ENCODE measurements at regions not wholly inside any gene's neighbourhood (a gene's known extent, or its start where the extent isn't known, plus 50 kb on each side); places are given as distances from the start of the nearest gene placed in this dataset.
A peak's percentile ranks its signal among the peaks of the same experiment; 100 is the strongest.

GRCh38 chr12:75933101-75933500 lies 98.5 kb downstream of the PHLDA1 start:
- H3K36me3 Mint-ChIP-seq (ENCODE audit: low read depth), result no peaks in the 10 kb centered on the region
- no peak for DNase-seq
- no peaks in the 10 kb centered on the region for H3K27me3 Mint-ChIP-seq
- no peaks in the 10 kb centered on the region for H3K9me3 Mint-ChIP-seq
- peaks cover 42% of the 10 kb centered on the region for H3K4me1 Mint-ChIP-seq (ENCODE audit: low read depth)
- H3K4me3 Mint-ChIP-seq, result no peak overlapping the region
- peak overlapping the region; percentile 87 for H3K27ac Mint-ChIP-seq

GRCh38 chr12:75932241-75932640 lies 99.3 kb downstream of the PHLDA1 start:
- H3K27ac Mint-ChIP-seq, result no peak overlapping the region
- DNase-seq, result no peak
- H3K27me3 Mint-ChIP-seq, result no peaks in the 10 kb centered on the region
- H3K36me3 Mint-ChIP-seq (ENCODE audit: low read depth), result no peaks in the 10 kb centered on the region
- no peak overlapping the region for H3K4me3 Mint-ChIP-seq
- H3K4me1 Mint-ChIP-seq (ENCODE audit: low read depth), result peaks cover 42% of the 10 kb centered on the region
- H3K9me3 Mint-ChIP-seq, result peaks cover 4% of the 10 kb centered on the region

- H3K27me3 Mint-ChIP-seq, result peaks cover 2% of the 10 kb centered on the region
- H3K9me3 Mint-ChIP-seq, result peaks cover 33% of the 10 kb centered on the region
- peaks cover 4% of the 10 kb centered on the region for H3K36me3 Mint-ChIP-seq (ENCODE audit: low read depth)
- no peak overlapping the region for H3K27ac Mint-ChIP-seq
- peaks cover 15% of the 10 kb centered on the region for H3K4me1 Mint-ChIP-seq (ENCODE audit: low read depth)
- no peak for DNase-seq
- no peak overlapping the region for H3K4me3 Mint-ChIP-seq
These were observed 107.5 kb downstream of the PHLDA1 start for GRCh38 chr12:75923964-75924666.

GRCh38 chr12:75922944-75923642 lies 108.5 kb downstream of the PHLDA1 start:
- DNase-seq, result no peak
- H3K4me1 Mint-ChIP-seq (ENCODE audit: low read depth), result peaks cover 14% of the 10 kb centered on the region
- peaks cover 4% of the 10 kb centered on the region for H3K36me3 Mint-ChIP-seq (ENCODE audit: low read depth)
- H3K27me3 Mint-ChIP-seq, result peaks cover 2% of the 10 kb centered on the region
- peaks cover 33% of the 10 kb centered on the region for H3K9me3 Mint-ChIP-seq
- H3K27ac Mint-ChIP-seq, result no peak overlapping the region
- no peak overlapping the region for H3K4me3 Mint-ChIP-seq

GRCh38 chr12:75921622-75922289 lies 109.8 kb downstream of the PHLDA1 start:
- peaks cover 28% of the 10 kb centered on the region for H3K9me3 Mint-ChIP-seq
- peaks cover 4% of the 10 kb centered on the region for H3K36me3 Mint-ChIP-seq (ENCODE audit: low read depth)
- no peak for DNase-seq
- H3K4me1 Mint-ChIP-seq (ENCODE audit: low read depth), result peaks cover 23% of the 10 kb centered on the region
- H3K27me3 Mint-ChIP-seq, result peaks cover 2% of the 10 kb centered on the region
- no peak overlapping the region for H3K27ac Mint-ChIP-seq
- H3K4me3 Mint-ChIP-seq, result no peak overlapping the region

- Mint-ChIP-seq H3K4me3 (no peak overlapping the region), H3K9me3 (peaks cover 2% of the 10 kb centered on the region), H3K27me3 (no peaks in the 10 kb centered on the region), H3K36me3 (ENCODE audit: low read depth) (no peaks in the 10 kb centered on the region), H3K27ac (no peak overlapping the region), H3K4me1 (ENCODE audit: low read depth) (peaks cover 38% of the 10 kb centered on the region)
- DNase-seq, result no peak
These were observed 113.9 kb downstream of the PHLDA1 start for GRCh38 chr12:75917715-75918114.

- no peak for DNase-seq
- H3K4me3 Mint-ChIP-seq, result no peak overlapping the region
- H3K27me3 Mint-ChIP-seq, result no peaks in the 10 kb centered on the region
These were observed 114.5 kb downstream of the PHLDA1 start for GRCh38 chr12:75917083-75917482.

GRCh38 chr12:75913502-75914351 lies 117.8 kb downstream of the PHLDA1 start:
- Mint-ChIP-seq H3K27me3 (peaks cover 2% of the 10 kb centered on the region), H3K4me1 (ENCODE audit: low read depth) (peaks cover 42% of the 10 kb centered on the region), H3K36me3 (ENCODE audit: low read depth) (no peaks in the 10 kb centered on the region), H3K27ac (peak overlapping the region; percentile 86), H3K9me3 (no peaks in the 10 kb centered on the region), H3K4me3 (no peak overlapping the region)
- peak; percentile 69 for DNase-seq

More at GRCh38 chr12:75917083-75917482, 114.5 kb downstream of the PHLDA1 start:
- peaks cover 37% of the 10 kb centered on the region for H3K4me1 Mint-ChIP-seq (ENCODE audit: low read depth)
- no peaks in the 10 kb centered on the region for H3K36me3 Mint-ChIP-seq (ENCODE audit: low read depth)
- no peaks in the 10 kb centered on the region for H3K9me3 Mint-ChIP-seq
- H3K27ac Mint-ChIP-seq, result no peak overlapping the region

- H3K4me3 Mint-ChIP-seq, result no peak overlapping the region
- no peaks in the 10 kb centered on the region for H3K9me3 Mint-ChIP-seq
- H3K27ac Mint-ChIP-seq, result no peak overlapping the region
- H3K36me3 Mint-ChIP-seq (ENCODE audit: low read depth), result no peaks in the 10 kb centered on the region
- DNase-seq, result no peak
- H3K4me1 Mint-ChIP-seq (ENCODE audit: low read depth), result peaks cover 27% of the 10 kb centered on the region
- H3K27me3 Mint-ChIP-seq, result peaks cover 3% of the 10 kb centered on the region
These were observed 121.6 kb downstream of the PHLDA1 start for GRCh38 chr12:75909714-75910656.

- peaks cover 3% of the 10 kb centered on the region for H3K27me3 Mint-ChIP-seq
- peaks cover 21% of the 10 kb centered on the region for H3K4me1 Mint-ChIP-seq (ENCODE audit: low read depth)
- no peak for DNase-seq
- H3K4me3 Mint-ChIP-seq, result no peak overlapping the region
- no peaks in the 10 kb centered on the region for H3K9me3 Mint-ChIP-seq
- no peaks in the 10 kb centered on the region for H3K36me3 Mint-ChIP-seq (ENCODE audit: low read depth)
- H3K27ac Mint-ChIP-seq, result no peak overlapping the region
These were observed 122.5 kb downstream of the PHLDA1 start for GRCh38 chr12:75908961-75909605.

- DNase-seq, result no peak
- no peak overlapping the region for H3K4me3 Mint-ChIP-seq
- peaks cover 3% of the 10 kb centered on the region for H3K27me3 Mint-ChIP-seq
- H3K27ac Mint-ChIP-seq, result no peak overlapping the region
- H3K4me1 Mint-ChIP-seq (ENCODE audit: low read depth), result peaks cover 5% of the 10 kb centered on the region
- no peaks in the 10 kb centered on the region for H3K36me3 Mint-ChIP-seq (ENCODE audit: low read depth)
- H3K9me3 Mint-ChIP-seq, result no peaks in the 10 kb centered on the region
These were observed 125.7 kb downstream of the PHLDA1 start for GRCh38 chr12:75905922-75906321.

GRCh38 chr12:75900781-75901254 lies 130.8 kb downstream of the PHLDA1 start:
- Mint-ChIP-seq H3K4me3 (no peak overlapping the region), H3K27me3 (peaks cover 19% of the 10 kb centered on the region), H3K9me3 (no peaks in the 10 kb centered on the region), H3K4me1 (ENCODE audit: low read depth) (no peaks in the 10 kb centered on the region), H3K36me3 (ENCODE audit: low read depth) (no peaks in the 10 kb centered on the region), H3K27ac (no peak overlapping the region)
- DNase-seq, result no peak

GRCh38 chr12:75900226-75900625 lies 131.3 kb downstream of the PHLDA1 start:
- Mint-ChIP-seq H3K9me3 (no peaks in the 10 kb centered on the region), H3K36me3 (ENCODE audit: low read depth) (no peaks in the 10 kb centered on the region), H3K4me3 (no peak overlapping the region), H3K27me3 (peaks cover 19% of the 10 kb centered on the region), H3K27ac (no peak overlapping the region), H3K4me1 (ENCODE audit: low read depth) (no peaks in the 10 kb centered on the region)
- DNase-seq, result no peak

Data from activated T-cell treated with anti-CD3 and anti-CD28 coated beads, Interleukin-2, amount 50 U/mL, for 24 hours (primary cell).